H1 (cell line): ENCODE measurements at regions not wholly inside any gene's neighbourhood (a gene's known extent, or its start where the extent isn't known, plus 50 kb on each side); places are given as distances from the start of the nearest gene placed in this dataset.
A peak's percentile ranks its signal among the peaks of the same experiment; 100 is the strongest.

Source experiments
- CTCF ChIA-PET: fragments of 300-600 bp; sonication (Branson Sonifier 250); formaldehyde crosslinking; loops from one replicate; lab custom pipeline; 2021; ENCODE audit not compliant: partially characterized antibody; lab: Charles Lee
- POLR2A ChIA-PET: fragments of 300-600 bp; sonication (Branson Sonifier 250); formaldehyde crosslinking; loops from one replicate; lab custom pipeline; 2021; ENCODE audit warnings: inconsistent platforms; ENCODE audit not compliant: partially characterized antibody; lab: Charles Lee
- DNase-seq, 2 experiments: peaks; one replicate each; pipeline versions ENCODE4 v3.0.0 to v3.0.0-alpha.2; 2010 to 2022; ENCODE audit warnings: low spot score in 2 of 2, low read depth in 1 of 2, mixed read lengths in 1 of 2
- FAIRE-seq: peaks from 2 replicates; lab custom pipeline; 2011; peaks lifted over from hg19 to GRCh38; lab: Jason Lieb, UNC
- H2AFZ ChIP-seq: 2 replicates; pipeline ENCODE4 v1.8.1; 2012; ENCODE audit warnings: low read length, inconsistent platforms
- H2AK5ac ChIP-seq: 2 replicates; pipeline ENCODE4 v1.6.1; 2013; ENCODE audit warnings: low read depth, low read length
- H2BK120ac ChIP-seq: replicated peaks from 2 replicates; pipeline ENCODE3; 2013; ENCODE audit warnings: low read depth, low read length, inconsistent platforms
- H2BK12ac ChIP-seq: 2 replicates; pipeline ENCODE4 v1.6.1; 2013; ENCODE audit warnings: low read depth, low read length
- H2BK15ac ChIP-seq: 2 replicates; pipeline ENCODE4 v1.6.1; 2013; ENCODE audit warnings: low read length
- H2BK20ac ChIP-seq: 2 replicates; pipeline ENCODE4 v1.6.1; 2013; ENCODE audit warnings: low read length
- H2BK5ac ChIP-seq: 2 replicates; pipeline ENCODE4 v1.6.1; 2013; ENCODE audit warnings: low read depth, low read length
- H3K14ac ChIP-seq: 2 replicates; pipeline ENCODE4 v1.6.1; 2013; ENCODE audit warnings: inconsistent platforms; ENCODE audit not compliant: insufficient read length
- H3K18ac ChIP-seq: 2 replicates; pipeline ENCODE4 v1.6.1; 2013; ENCODE audit warnings: low read length; ENCODE audit errors: extremely low read depth
- H3K23ac ChIP-seq: 2 replicates; pipeline ENCODE4 v1.6.1; 2013; ENCODE audit warnings: inconsistent platforms; ENCODE audit not compliant: insufficient read length
- H3K23me2 ChIP-seq: 2 replicates; pipeline ENCODE4 v1.6.1; 2013; ENCODE audit warnings: low read depth, low read length
- H3K27ac ChIP-seq: 2 replicates; pipeline ENCODE4 v1.6.1; 2011; ENCODE audit warnings: low read depth, low read length, inconsistent platforms
- H3K27me3 ChIP-seq, 4 experiments: replicated peaks in 1 of 4; 1 replicate in 1 of 4; 2 replicates in 3 of 4; pipeline versions ENCODE4 v1.6.1 to v1.8.1; 2011 to 2013; ENCODE audit warnings: low read length in 3 of 4, mild to moderate bottlenecking in 3 of 4, inconsistent platforms in 2 of 4, mixed read lengths in 2 of 4, moderate library complexity in 1 of 4; ENCODE audit not compliant: control insufficient read depth in 3 of 4, insufficient read depth in 3 of 4; ENCODE audit errors: extremely low read depth in 1 of 4
- H3K36me3 ChIP-seq, 4 experiments: 2 replicates each; pipeline versions ENCODE4 v1.6.1 to v1.8.1; 2011 to 2013; ENCODE audit warnings: mild to moderate bottlenecking in 4 of 4, low read length in 3 of 4, moderate library complexity in 2 of 4, control low read depth in 1 of 4, inconsistent platforms in 1 of 4; ENCODE audit not compliant: insufficient read depth in 4 of 4, control insufficient read depth in 2 of 4
- H3K4ac ChIP-seq: replicated peaks from 2 replicates; pipeline ENCODE3; 2013; ENCODE audit warnings: low read length, low read depth, mixed read lengths, inconsistent platforms; ENCODE audit not compliant: insufficient read length
- H3K4me1 ChIP-seq, 4 experiments: replicated peaks in 1 of 4; 1 replicate in 1 of 4; 2 replicates in 3 of 4; pipeline versions ENCODE4 v1.6.1 to v1.8.1; 2011 to 2013; ENCODE audit warnings: low read length in 3 of 4, inconsistent platforms in 2 of 4, mixed read lengths in 1 of 4; ENCODE audit not compliant: insufficient read depth in 4 of 4, control insufficient read depth in 3 of 4
- H3K4me2 ChIP-seq, 2 experiments: 2 replicates each; pipeline versions ENCODE4 v1.6.1 to v1.8.1; 2011 to 2013; ENCODE audit warnings: low read depth in 2 of 2, low read length in 2 of 2, control low read depth in 1 of 2, inconsistent platforms in 1 of 2, mild to moderate bottlenecking in 1 of 2; ENCODE audit not compliant: insufficient read depth in 1 of 2
- H3K4me3 ChIP-seq, 4 experiments: fragments of 200-600, 300-600 bp in 1 of 4; sonication (generic), shearing (Covaris generic), sonication (Bioruptor Twin) in 1 of 4; 2 replicates each; pipeline versions ENCODE4 v1.5.1 to v1.8.1; 2011 to 2016; ENCODE audit warnings: low read length in 4 of 4, low read depth in 3 of 4, control low read depth in 2 of 4, inconsistent platforms in 2 of 4, mild to moderate bottlenecking in 2 of 4, mixed read lengths in 1 of 4, moderate library complexity in 1 of 4; ENCODE audit not compliant: insufficient read depth in 2 of 4; ENCODE audit errors: extremely low read depth in 1 of 4
- H3K56ac ChIP-seq: replicated peaks from 2 replicates; pipeline ENCODE3; 2013; ENCODE audit warnings: low read depth, mild to moderate bottlenecking, mixed read lengths, low read length, inconsistent platforms; ENCODE audit not compliant: insufficient read length
- H3K79me1 ChIP-seq: 2 replicates; pipeline ENCODE4 v1.6.1; 2013; ENCODE audit warnings: low read depth, low read length, control low read depth
- H3K79me2 ChIP-seq, 2 experiments: 2 replicates each; pipeline versions ENCODE4 v1.6.1 to v1.8.1; 2012 to 2013; ENCODE audit warnings: low read length in 2 of 2, mild to moderate bottlenecking in 2 of 2, inconsistent platforms in 1 of 2; ENCODE audit not compliant: insufficient read depth in 2 of 2, control insufficient read depth in 1 of 2
- H3K9ac ChIP-seq, 4 experiments: replicated peaks in 1 of 4; 1 replicate in 1 of 4; 2 replicates in 3 of 4; pipeline versions ENCODE4 v1.6.1 to v1.8.1; 2011 to 2013; ENCODE audit warnings: low read depth in 3 of 4, low read length in 3 of 4, control low read depth in 2 of 4, mild to moderate bottlenecking in 2 of 4, moderate library complexity in 2 of 4, inconsistent platforms in 1 of 4; ENCODE audit errors: extremely low read depth in 1 of 4
- H3K9me3 ChIP-seq, 2 experiments: 2 replicates each; pipeline versions ENCODE4 v1.6.1 to v1.8.1; 2012 to 2013; ENCODE audit warnings: mild to moderate bottlenecking in 2 of 2, moderate library complexity in 2 of 2, control low read depth in 1 of 2, inconsistent platforms in 1 of 2, low read depth in 1 of 2, low read length in 1 of 2, mixed read lengths in 1 of 2; ENCODE audit not compliant: insufficient read depth in 2 of 2
- H4K20me1 ChIP-seq, 2 experiments: replicated peaks in 1 of 2; 2 replicates each; pipeline versions ENCODE3 to v1.8.1; 2011 to 2013; ENCODE audit warnings: inconsistent platforms in 2 of 2, low read length in 2 of 2, mild to moderate bottlenecking in 1 of 2; ENCODE audit not compliant: insufficient read depth in 2 of 2, control insufficient read depth in 1 of 2
- H4K5ac ChIP-seq: 2 replicates; pipeline ENCODE4 v1.6.1; 2013; ENCODE audit warnings: low read length, low read depth, mixed read lengths, inconsistent platforms; ENCODE audit not compliant: insufficient read length
- H4K8ac ChIP-seq: 2 replicates; pipeline ENCODE4 v1.8.0; 2013; ENCODE audit warnings: mild to moderate bottlenecking, moderate library complexity, low read length, inconsistent platforms; ENCODE audit not compliant: insufficient read depth; ENCODE audit errors: extremely low read depth
- H4K91ac ChIP-seq: replicated peaks from 2 replicates; pipeline ENCODE3; 2013; ENCODE audit warnings: low read length, mixed read lengths, inconsistent platforms; ENCODE audit not compliant: insufficient read length
- GABPA ChIP-seq: IDR thresholded peaks from 2 replicates; pipeline ENCODE4 v1.6.1; 2011; ENCODE audit warnings: mild to moderate bottlenecking, low read length, moderate library complexity, borderline replicate concordance; ENCODE audit not compliant: insufficient read depth
- TAF7 ChIP-seq: optimal IDR thresholded peaks from 2 replicates; pipeline ENCODE3; 2011; ENCODE audit warnings: low read depth, mild to moderate bottlenecking, inconsistent platforms, low read length, moderate library complexity, borderline replicate concordance
- WGBS, 2 experiments: shearing (Covaris generic) in 1 of 2; methylation state at CpG; one replicate each; pipeline versions ENCODE4 v1.1.6 to v1.1.7; 2013 to 2015; ENCODE audit warnings: low lambda C conversion rate in 2 of 2, mixed read lengths in 2 of 2, inconsistent platforms in 1 of 2, low coverage in 1 of 2, missing lambda C conversion rate in 1 of 2; ENCODE audit not compliant: insufficient replicate concordance in 2 of 2, insufficient coverage in 1 of 2, insufficient read length in 1 of 2; ENCODE audit errors: extremely low coverage in 1 of 2, missing lambda C conversion rate in 1 of 2; 5-methylcytosine and 5-hydroxymethylcytosine counted together

DNA sequence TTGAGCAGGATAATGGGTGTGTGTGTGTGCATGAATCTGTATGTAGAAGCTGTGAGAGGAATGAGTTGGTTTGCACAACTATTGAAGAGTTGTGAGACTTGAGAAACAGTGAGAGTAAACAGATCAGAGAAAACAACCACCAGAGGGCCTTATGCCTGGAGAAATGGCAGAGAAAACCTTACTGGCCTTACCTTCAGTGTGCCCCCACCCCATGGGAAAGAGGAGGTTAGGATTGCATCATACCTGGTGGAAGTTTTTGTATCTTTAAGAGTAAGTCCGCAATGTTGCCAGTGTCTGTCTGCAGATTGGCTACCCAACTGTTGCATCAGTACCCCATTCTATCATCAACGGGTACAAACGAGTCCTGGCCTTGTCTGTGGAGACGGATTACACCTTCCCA lies 1909.4 kb upstream of the WWC1 start:
- Histone ChIP-seq H2BK120ac (no peak overlapping the region), H3K23ac (no peak overlapping the region), H3K4me1 (peaks cover 0 to 3% (median 1%) of the 10 kb centered on the region in 4 experiments; a peak in 1 of 7 replicates), H3K4me2 (no peak overlapping the region), H4K20me1 (no peaks in the 10 kb centered on the region), H3K9me3 (no peaks in the 10 kb centered on the region), H3K36me3 (no peaks in the 10 kb centered on the region), H3K79me1 (no peaks in the 10 kb centered on the region), H3K27me3 (no peaks in the 10 kb centered on the region), H2BK5ac (no peak overlapping the region), H3K9ac (peak overlapping the region in 1 of 4 experiments; percentile 45; a peak in 1 of 7 replicates), H2BK15ac (no peak overlapping the region), H2AFZ (no peak overlapping the region), H3K23me2 (no peaks in the 10 kb centered on the region), H3K56ac (no peak overlapping the region), H3K79me2 (no peaks in the 10 kb centered on the region), H4K5ac (no peak overlapping the region), H3K4ac (no peak overlapping the region), H2BK12ac (0 out of 2 replicates have a peak overlapping the region, but pooled peaks have one; percentile 53), H4K8ac (no peak overlapping the region), H3K18ac (no peak overlapping the region), H3K4me3 (no peak overlapping the region), H3K27ac (no peak overlapping the region), H4K91ac (no peak overlapping the region), H2AK5ac (no peak overlapping the region), H3K14ac (no peak overlapping the region), H2BK20ac (no peak overlapping the region)
- POLR2A ChIA-PET = interaction anchor here (0.6 to 1.4 kb wide), 2 partner anchors 48 to 70 kb away, joined by 3 read pairs; no protein-coding TSS in a partner anchor
- 86% methylated on average over 4 of the region's 4 CpGs; no CpG with 5 or more reads in 1 of the 2 experiments for WGBS, 2 experiments
- CTCF ChIA-PET = interaction anchor here (1.0 to 1.8 kb wide), 5 partner anchors 8 to 315 kb away, joined by 3 to 5 read pairs (median 3); no protein-coding TSS in a partner anchor
- DNase-seq (peak; percentile 19 to 64), FAIRE-seq (peak; percentile 85)
- TF ChIP-seq TAF7 = no peak
- TF ChIP-seq GABPA = no peak
